HUDEP-2 (cell line): ENCODE measurements at regions not wholly inside any gene's neighbourhood (a gene's known extent, or its start where the extent isn't known, plus 50 kb on each side); places are given as distances from the start of the nearest gene placed in this dataset.

Experiments used
- DNase-seq, 76 experiments: peaks; one replicate each; lab custom pipeline; 2025; ENCODE audit not compliant: unreplicated experiment in 76 of 76; lab: John Stamatoyannopoulos, UW

DNA sequence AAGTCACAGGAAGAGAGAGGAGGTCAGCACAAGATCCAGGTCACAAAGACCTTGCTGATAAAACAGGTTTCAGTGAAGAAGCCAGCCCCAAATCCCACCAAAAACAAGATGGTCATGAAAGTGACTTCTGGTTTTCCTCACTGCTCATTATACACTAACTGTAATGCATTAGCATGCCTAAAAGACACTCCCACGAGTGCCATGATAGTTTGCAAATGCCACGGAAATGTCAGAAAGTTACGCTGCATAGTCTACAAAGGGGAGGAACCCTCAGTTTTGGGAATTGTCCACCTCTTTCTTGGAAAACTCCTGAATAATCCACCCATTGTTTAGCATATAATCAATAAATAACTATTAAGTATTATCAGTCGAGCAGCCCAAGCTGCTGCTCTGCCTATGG is 427.2 kb downstream of the RFPL4B start:
- DNase-seq = no peak

DNA sequence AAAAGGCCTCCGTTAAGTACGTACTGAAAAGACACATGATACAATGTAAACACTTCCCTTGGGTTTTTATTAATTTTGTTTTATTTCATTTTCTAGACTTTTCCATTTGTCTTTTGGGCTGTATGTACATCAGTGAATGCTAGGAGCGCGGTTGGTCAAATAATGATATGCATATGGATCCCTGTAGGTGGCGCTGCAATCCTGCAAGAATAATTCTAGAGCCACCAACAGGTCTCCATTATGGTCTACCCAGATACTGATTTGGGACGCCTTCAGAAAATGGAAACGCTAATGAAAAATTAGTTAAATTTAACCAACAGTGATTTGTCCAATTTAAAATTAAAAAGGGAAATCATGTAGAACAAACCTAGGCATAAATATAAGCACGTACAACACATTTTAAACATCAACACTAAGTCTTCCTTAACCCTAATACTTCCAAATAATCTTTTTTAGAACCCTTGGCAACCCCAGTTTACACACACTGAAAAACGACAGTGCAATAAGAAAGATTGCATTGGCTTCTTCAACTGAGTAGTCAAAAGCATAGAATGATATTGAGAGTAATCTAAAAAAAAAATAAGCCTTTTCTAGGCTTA is 433.5 kb downstream of the RFPL4B start:
- DNase-seq = peak in 67 of 76 experiments; percentile 7 to 88 (median 54)

DNA sequence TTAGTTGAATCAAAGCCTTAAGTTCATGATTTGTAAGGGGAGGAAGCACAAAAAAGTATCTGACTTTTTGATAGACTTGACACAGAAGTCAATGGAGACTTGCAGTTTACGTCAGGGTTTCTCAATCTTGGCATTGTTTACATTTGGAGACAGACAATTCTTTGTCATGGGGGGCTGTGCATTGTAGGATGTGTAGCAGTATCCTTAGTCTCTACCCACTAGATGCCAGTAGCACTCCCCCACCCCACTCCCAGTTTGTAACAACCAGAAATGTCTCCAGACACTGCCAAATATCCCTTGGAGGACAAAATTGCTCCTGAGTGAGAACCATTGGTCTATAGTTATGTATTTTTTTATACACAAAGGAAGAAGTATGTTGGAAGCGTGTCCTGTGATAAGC is 434.1 kb downstream of the RFPL4B start:
- DNase-seq = no peak

DNA sequence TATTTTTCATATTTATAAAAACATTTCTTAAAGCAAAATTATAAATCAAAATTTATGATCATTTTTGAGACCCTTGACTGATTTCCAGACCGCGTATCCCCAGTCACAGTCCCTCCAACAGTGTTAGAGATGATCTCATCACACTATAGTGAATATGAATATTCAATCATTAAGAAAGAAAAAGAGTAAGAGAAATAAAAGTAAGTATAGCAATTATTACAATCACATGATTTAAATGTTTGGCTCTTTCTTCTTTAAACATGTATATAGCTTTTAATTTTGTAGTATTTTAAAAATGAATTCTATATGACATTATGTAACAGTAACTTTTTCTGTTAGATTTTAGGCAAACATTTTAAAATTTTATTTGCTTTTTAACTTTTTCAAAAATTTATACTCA is 438.3 kb downstream of the RFPL4B start:
- DNase-seq = no peak

DNA sequence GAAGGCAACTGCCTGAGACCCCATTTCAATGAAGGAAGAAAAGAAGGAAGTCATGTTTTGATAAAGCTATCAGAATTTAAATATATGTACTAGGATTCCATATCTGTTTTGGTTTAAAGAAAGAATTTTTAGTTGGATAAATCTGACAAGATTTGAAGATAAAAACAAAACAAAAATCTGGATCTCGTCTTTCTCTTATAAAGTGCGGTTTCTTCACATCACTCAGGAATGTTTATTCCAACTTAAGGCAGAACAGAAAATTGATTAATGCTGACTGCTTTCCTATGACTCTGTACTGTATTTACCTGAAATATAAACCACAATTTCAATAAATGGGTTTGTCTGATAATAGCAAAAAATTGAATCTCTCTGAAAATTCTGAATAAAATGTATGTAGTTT is 439.7 kb downstream of the RFPL4B start:
- DNase-seq = no peak

- no peak for DNase-seq
Observed at GRCh38 chr6:112787371-112787770, 440.2 kb downstream of the RFPL4B start.

GRCh38 chr6:112795316-112795715 is 448.2 kb downstream of the RFPL4B start:
- no peak for DNase-seq

DNA sequence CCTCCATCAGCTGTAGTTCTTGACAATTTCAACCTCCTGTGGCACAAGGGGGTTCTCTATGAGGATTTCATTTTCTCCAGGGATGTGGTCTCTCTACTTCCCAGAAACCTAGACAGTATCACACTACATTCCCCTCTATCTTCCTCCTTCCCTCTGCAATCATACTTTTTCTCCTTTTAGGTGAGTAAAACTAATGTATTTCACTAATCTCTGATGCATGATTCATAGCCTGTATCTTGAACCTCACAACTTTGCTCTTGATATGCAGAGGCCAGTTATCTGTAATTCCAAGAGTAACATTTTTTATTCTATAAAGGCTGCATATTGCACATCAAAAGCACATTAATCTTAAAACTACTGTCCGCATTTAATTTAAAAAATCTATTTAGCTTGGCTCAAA is 449.6 kb downstream of the RFPL4B start:
- no peak for DNase-seq

GRCh38 chr6:112799889-112800288 is 452.8 kb downstream of the RFPL4B start:
- DNase-seq = no peak

GRCh38 chr6:112800439-112800838 is 453.3 kb downstream of the RFPL4B start:
- DNase-seq = no peak

GRCh38 chr6:112800916-112801315 is 453.8 kb downstream of the RFPL4B start:
- DNase-seq = no peak

DNA sequence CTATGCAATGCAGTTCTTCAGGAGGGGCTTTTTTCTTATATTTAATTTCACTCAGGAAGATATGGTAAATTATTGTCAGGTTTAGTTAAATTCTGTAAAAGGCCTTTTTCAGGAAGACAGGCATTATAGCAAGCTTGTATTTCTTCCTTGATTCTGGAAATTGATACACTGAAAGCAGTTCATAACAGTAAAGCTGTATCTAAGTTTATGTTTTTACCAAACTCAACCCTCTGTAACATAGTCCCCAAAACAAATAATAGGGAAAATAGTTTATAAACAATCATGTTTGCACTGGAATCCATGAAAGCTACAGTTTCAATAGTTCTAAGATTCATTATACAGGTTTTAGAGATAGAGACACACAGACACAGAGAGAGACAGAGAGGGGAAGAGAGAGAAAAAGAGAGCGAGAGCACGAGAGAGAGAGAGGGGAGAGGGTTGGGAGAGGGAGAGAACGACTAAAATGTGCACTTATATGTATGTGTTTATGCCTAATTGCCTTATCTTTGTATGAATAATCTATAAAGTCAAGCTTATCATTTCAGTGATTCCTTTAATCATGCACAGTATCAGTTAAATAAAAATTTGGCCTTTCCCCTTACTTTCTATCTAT is 454.4 kb downstream of the RFPL4B start:
- DNase-seq = no peak

GRCh38 chr6:112802144-112802543 is 455.0 kb downstream of the RFPL4B start:
- DNase-seq = no peak

DNA sequence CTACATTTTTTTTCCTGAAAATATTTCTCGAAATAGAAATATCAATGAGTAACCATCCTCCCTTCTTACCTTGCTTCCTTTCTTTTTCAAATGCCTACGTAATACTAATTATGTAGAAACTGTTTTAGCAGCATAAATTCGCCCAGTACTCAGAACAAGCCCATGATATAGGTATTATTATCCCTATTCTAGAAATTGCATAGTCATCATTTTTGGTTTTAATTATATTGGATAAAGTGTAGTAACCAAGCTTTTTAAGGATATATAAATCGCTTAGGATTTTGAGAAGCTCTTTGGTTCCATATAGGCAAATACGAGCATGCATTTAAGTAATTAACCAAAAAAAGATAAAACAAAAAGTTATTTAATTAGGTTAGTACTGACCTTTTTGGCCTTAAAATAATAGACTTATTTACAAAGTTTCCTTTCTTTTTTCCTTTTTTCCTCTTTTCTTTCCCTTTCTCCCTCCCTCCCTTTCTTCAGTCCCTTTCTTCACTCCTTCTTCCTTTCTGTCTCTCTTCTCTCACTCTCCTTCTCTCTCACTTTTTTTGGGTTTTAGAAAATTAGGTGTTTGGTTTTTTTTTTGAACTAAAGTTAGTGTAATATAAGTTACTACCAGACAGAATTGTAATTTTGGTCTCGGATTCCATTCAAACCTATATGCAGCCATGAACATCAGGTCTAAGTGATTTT is 457.7 kb downstream of the RFPL4B start:
- DNase-seq = no peak

DNA sequence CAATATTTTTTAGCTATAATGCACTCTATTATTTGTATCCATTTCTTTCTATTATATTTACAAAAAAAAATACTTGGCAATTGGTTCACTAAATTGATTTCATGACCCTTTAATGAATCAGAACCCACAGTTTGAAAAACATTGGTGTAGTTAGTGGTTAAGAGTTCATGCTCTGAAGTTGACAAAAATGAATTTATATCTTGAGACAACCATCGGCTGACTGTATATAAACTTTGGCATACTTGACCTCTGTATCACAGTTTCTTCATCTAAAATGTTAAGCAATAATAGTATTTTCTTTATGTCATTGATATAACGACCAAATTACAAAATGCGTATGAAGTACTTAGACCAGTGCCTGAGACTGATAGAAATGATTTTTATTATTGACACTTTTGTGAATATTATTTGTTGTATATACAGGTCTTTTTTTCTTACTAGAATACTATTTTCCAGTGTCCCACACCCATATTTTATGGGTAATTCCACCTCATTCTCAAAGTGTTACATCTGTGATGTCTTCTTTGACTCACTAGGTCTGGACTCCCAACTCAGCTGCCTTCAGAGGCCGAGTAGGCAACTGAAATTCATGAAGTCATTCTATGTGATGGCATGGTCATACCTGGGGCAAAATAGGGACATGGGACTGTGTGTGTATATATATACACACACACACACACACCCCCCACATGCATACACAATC is 459.2 kb downstream of the RFPL4B start:
- no peak for DNase-seq

GRCh38 chr6:112821476-112821875 is 474.3 kb downstream of the RFPL4B start:
- DNase-seq = no peak

DNA sequence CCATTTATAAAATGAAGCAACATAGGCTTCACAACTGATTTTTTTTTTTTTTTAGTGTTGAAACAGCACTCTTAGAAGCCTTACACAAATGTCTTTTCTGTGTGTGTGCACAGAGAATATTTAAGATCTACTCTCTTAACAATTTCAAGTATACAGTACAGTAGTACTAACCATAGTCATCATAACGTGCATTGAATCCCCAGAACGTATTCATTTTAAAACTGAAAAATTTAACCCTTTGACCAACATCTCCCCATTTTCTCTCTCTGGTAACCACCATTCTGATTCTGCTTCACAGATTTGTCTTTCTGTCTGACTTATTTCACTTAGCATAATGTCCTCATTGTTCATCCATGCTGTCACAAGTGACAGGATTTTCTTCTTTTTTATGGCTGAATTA is 475.6 kb downstream of the RFPL4B start:
- DNase-seq = no peak

- DNase-seq = peak in 1 of 76 experiments; percentile 8
Observed at GRCh38 chr6:112827793-112828192, 480.7 kb downstream of the RFPL4B start.

DNA sequence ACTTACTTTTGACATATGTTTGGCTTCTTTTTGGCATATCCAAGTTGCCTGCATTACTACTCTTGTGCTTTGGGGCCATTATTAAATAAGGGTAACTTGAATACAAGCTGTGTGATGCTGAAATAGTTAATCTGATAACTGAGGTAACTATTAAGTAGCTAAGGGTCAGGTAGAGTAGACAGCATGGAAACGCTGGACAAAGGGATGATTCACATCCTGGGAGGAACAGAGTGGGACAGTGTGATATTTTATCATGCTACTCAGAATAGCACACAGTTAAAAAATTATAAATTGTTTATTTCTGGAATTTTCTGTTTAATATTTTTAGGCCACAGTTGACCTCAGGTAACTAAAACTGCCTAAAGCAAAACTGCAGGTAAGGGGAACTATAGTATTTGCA is 483.9 kb downstream of the RFPL4B start:
- no peak for DNase-seq

DNA sequence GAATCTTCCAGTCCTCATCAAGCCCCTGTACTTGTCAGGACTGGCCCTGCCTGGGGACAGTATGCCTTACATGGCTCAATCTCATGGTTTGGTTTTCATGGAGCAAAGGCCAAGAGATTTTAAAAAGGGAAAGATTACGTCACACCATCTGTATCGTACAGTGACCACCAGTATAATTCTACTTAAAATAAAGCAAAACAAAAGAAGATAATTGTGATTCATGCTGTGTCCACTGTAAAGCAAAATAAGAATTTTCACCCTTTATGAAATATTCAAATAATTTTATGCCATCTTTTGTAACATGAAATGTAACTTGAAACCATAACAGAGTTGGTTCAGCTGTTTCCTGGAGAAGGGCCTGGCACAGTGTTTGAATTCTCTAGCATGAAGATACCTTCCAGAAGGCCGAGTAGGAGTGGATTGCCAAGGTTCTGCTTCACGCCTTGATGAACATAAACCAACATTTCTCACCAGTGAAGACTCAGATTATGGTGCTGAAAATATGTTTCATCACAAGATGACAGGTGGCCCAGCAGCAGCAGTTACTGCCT is 486.5 kb downstream of the RFPL4B start:
- no peak for DNase-seq

DNA sequence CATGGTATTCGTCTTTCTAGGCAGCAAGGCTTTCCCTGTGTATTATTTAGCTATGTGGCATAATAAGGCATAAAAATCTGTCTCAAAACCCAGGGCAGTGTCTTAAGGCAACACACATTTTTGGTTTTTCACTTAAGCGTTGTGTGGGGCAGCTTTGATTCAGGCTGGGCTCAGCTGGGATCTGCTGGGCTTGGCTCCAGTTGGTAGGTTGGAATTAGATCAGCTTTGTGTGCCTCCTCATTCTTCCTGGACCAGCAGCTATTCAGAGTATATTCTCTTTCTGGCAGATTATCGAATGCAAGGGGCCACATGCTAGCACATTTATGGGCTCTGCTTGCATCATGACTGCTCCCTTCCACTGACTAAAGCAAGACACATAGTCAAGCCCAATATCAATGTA is 487.9 kb downstream of the RFPL4B start:
- no peak for DNase-seq
